ENCODE measurements at regions not wholly inside any gene's neighbourhood (a gene's known extent, or its start where the extent isn't known, plus 50 kb on each side); places are given as distances from the start of the nearest gene placed in this dataset.

GRCh38 chr2:149986861-149987260, 399.3 kb upstream of the MMADHC start:
- no peak for DNase-seq (ENCODE audit: insufficient read length, low spot score)
- no peak for FAIRE-seq

- no peak for DNase-seq (ENCODE audit: insufficient read length, low spot score)
- no peak for FAIRE-seq
Measured at GRCh38 chr2:149984311-149984710, 396.7 kb upstream of the MMADHC start.

GRCh38 chr2:149972066-149972465, 384.5 kb upstream of the MMADHC start:
- FAIRE-seq = no peak
- no peak for DNase-seq (ENCODE audit: insufficient read length, low spot score)

GRCh38 chr2:149954981-149955600, 367.5 kb upstream of the MMADHC start:
- no peak for DNase-seq (ENCODE audit: insufficient read length, low spot score)
- no peak for FAIRE-seq

GRCh38 chr2:149953627-149954026, 366.1 kb upstream of the MMADHC start:
- no peak for DNase-seq (ENCODE audit: insufficient read length, low spot score)
- FAIRE-seq = no peak

- DNase-seq (ENCODE audit: insufficient read length, low spot score) (no peak), FAIRE-seq (no peak)
Measured at GRCh38 chr2:149931486-149931885, 343.9 kb upstream of the MMADHC start.

- DNase-seq (ENCODE audit: insufficient read length, low spot score) = no peak
- FAIRE-seq = no peak
Measured at GRCh38 chr2:149928011-149928410, 340.4 kb upstream of the MMADHC start.

- no peak for FAIRE-seq
- DNase-seq (ENCODE audit: insufficient read length, low spot score) = no peak
Measured at GRCh38 chr2:149926149-149926548, 338.6 kb upstream of the MMADHC start.

GRCh38 chr2:149924549-149925213, 337.1 kb upstream of the MMADHC start:
- FAIRE-seq = no peak
- DNase-seq (ENCODE audit: insufficient read length, low spot score) = no peak

GRCh38 chr2:149924028-149924427, 336.5 kb upstream of the MMADHC start:
- DNase-seq (ENCODE audit: insufficient read length, low spot score) (no peak), FAIRE-seq (no peak)

GRCh38 chr2:149921911-149922616, 334.5 kb upstream of the MMADHC start:
- FAIRE-seq (no peak), DNase-seq (ENCODE audit: insufficient read length, low spot score) (no peak)

GRCh38 chr2:149920389-149920788, 332.8 kb upstream of the MMADHC start:
- DNase-seq (ENCODE audit: insufficient read length, low spot score) (no peak), FAIRE-seq (no peak)

GRCh38 chr2:149915151-149915550, 327.6 kb upstream of the MMADHC start:
- no peak for FAIRE-seq

GRCh38 chr2:149908726-149909683, 321.4 kb upstream of the MMADHC start:
- FAIRE-seq = no peak
- DNase-seq (ENCODE audit: insufficient read length, low spot score) = no peak

More at GRCh38 chr2:149915151-149915550, 327.6 kb upstream of the MMADHC start:
- no peak for DNase-seq (ENCODE audit: insufficient read length, low spot score)

- DNase-seq (ENCODE audit: insufficient read length, low spot score) (no peak), FAIRE-seq (no peak)
Measured at GRCh38 chr2:149906886-149907285, 319.3 kb upstream of the MMADHC start.

- FAIRE-seq = no peak
- no peak for DNase-seq (ENCODE audit: insufficient read length, low spot score)
Measured at GRCh38 chr2:149904352-149905175, 317.0 kb upstream of the MMADHC start.

GRCh38 chr2:149903626-149904025, 316.1 kb upstream of the MMADHC start:
- no peak for FAIRE-seq
- no peak for DNase-seq (ENCODE audit: insufficient read length, low spot score)

- FAIRE-seq (no peak), DNase-seq (ENCODE audit: insufficient read length, low spot score) (no peak)
Measured at GRCh38 chr2:149902081-149902480, 314.5 kb upstream of the MMADHC start.

- FAIRE-seq (no peak), DNase-seq (ENCODE audit: insufficient read length, low spot score) (no peak)
Measured at GRCh38 chr2:149901231-149901859, 313.8 kb upstream of the MMADHC start.

- FAIRE-seq (no peak), DNase-seq (ENCODE audit: insufficient read length, low spot score) (no peak)
Measured at GRCh38 chr2:149899390-149899789, 311.8 kb upstream of the MMADHC start.

All from GM19239 (cell line).